ENCODE measurements at regions not wholly inside any gene's neighbourhood (a gene's known extent, or its start where the extent isn't known, plus 50 kb on each side); places are given as distances from the start of the nearest gene placed in this dataset.

GRCh38 chr16:48435318-48435680 is 50.1 kb upstream of the SIAH1 start:
- TF ChIP-seq CTCF (IDR thresholded peaks at IDR 0.05; ENCODE audit: poor library complexity) (no peak), EZH2 (IDR thresholded peaks at IDR 0.05; ENCODE audit: borderline replicate concordance) (no peak)
